ENCODE measurements at regions not wholly inside any gene's neighbourhood (a gene's known extent, or its start where the extent isn't known, plus 50 kb on each side); places are given as distances from the start of the nearest gene placed in this dataset.

GRCh38 chr7:156020566-156020965, 208.3 kb upstream of the SHH start:
- 73 to 82% (median 75%) methylated on average over 5 of the region's 5 CpGs for WGBS, 5 donors
- Histone ChIP-seq H3K9me3 (peaks cover 0 to 22% (median 0%) of the 10 kb centered on the region in 8 donors), H3K4me1 (no peaks in the 10 kb centered on the region), H3K27me3 (replicated peaks in 1 of 7) (peaks cover 0 to 4% (median 0%) of the 10 kb centered on the region in 7 donors), H3K27ac (no peak overlapping the region), H3K36me3 (no peaks in the 10 kb centered on the region), H3K4me3 (no peak overlapping the region)
- DNase-seq, result no peak
- TF ChIP-seq POLR2AphosphoS5 (IDR thresholded peaks at IDR 0.05) (no peak), POLR2A (IDR thresholded peaks at IDR 0.05) (no peak)
- TF ChIP-seq, protein P1, sequence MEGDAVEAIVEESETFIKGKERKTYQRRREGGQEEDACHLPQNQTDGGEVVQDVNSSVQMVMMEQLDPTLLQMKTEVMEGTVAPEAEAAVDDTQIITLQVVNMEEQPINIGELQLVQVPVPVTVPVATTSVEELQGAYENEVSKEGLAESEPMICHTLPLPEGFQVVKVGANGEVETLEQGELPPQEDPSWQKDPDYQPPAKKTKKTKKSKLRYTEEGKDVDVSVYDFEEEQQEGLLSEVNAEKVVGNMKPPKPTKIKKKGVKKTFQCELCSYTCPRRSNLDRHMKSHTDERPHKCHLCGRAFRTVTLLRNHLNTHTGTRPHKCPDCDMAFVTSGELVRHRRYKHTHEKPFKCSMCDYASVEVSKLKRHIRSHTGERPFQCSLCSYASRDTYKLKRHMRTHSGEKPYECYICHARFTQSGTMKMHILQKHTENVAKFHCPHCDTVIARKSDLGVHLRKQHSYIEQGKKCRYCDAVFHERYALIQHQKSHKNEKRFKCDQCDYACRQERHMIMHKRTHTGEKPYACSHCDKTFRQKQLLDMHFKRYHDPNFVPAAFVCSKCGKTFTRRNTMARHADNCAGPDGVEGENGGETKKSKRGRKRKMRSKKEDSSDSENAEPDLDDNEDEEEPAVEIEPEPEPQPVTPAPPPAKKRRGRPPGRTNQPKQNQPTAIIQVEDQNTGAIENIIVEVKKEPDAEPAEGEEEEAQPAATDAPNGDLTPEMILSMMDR (IDR thresholded peaks at IDR 0.05 in 8 of 11, conservative IDR thresholded peaks at IDR 0.05 in 3 of 11), result no peak
- intact Hi-C loops (cut with DNase I; ENCODE audit: low total_unique reads), result no loop called here

DNA sequence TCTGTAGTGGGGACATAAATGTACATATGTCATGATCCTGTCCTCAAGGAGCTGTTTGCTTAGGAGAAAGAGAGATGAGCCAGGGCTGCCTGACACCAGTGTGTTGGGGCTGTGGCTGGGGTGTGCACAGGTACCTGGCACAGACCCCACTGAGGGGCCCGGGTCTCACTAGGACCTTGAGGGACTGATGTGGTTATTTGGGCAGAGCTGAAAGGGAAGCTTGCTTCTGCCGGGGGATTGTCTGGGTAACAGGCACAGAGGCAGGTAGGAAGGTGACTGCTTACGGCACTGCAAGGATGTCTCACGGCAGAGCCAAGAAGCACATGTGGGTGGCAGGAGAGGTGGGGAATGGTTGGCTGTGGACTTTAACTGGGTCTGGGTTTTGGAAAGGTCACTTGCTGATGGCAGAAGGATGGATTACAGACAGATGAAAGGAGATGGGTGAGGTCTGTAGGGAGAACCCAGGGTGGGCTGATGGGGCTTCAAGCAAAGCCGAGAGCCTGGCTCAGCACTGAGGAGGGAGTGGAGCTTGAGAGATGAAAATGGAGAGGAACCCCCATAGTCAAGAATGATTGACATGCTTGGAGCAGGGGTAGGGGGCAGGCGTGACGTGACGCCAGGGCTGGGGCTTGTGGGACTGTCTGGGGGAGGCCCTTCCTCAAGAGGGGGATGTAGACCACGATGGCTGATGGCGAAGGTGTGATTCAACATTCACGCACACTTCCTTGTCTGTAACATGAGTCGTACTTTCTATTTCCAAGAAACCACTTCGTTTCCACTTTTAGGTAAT, 207.7 kb upstream of the SHH start:
- TF ChIP-seq, protein P1 (IDR thresholded peaks at IDR 0.05 in 8 of 11, conservative IDR thresholded peaks at IDR 0.05 in 3 of 11), result no peak
- no peak for TF ChIP-seq POLR2AphosphoS5 (IDR thresholded peaks at IDR 0.05)
- TF ChIP-seq POLR2A (IDR thresholded peaks at IDR 0.05), result no peak
- no peaks in the 10 kb centered on the region for H3K4me1 ChIP-seq
- intact Hi-C loops (cut with DNase I; ENCODE audit: low total_unique reads), result no loop called here
- no peak overlapping the region for H3K27ac ChIP-seq
- no peak for DNase-seq
- H3K27me3 ChIP-seq (replicated peaks in 1 of 7), result peaks cover 0 to 4% (median 0%) of the 10 kb centered on the region in 7 donors
- H3K9me3 ChIP-seq, result peaks cover 0 to 25% (median 0%) of the 10 kb centered on the region in 8 donors
- no peaks in the 10 kb centered on the region for H3K36me3 ChIP-seq
- H3K4me3 ChIP-seq, result no peak overlapping the region
- 76 to 83% (median 79%) methylated on average over 13 of the region's 13 CpGs for WGBS, 5 donors

GRCh38 chr7:156019308-156019707, 207.0 kb upstream of the SHH start:
- WGBS, 5 donors, result 87 to 95% (median 89%) methylated on average over 7 of the region's 7 CpGs
- TF ChIP-seq, protein P1 (IDR thresholded peaks at IDR 0.05 in 8 of 11, conservative IDR thresholded peaks at IDR 0.05 in 3 of 11), result no peak
- TF ChIP-seq POLR2AphosphoS5 (IDR thresholded peaks at IDR 0.05), result no peak
- TF ChIP-seq POLR2A (IDR thresholded peaks at IDR 0.05), result no peak
- Histone ChIP-seq H3K4me1 (no peaks in the 10 kb centered on the region), H3K4me3 (no peak overlapping the region), H3K27me3 (replicated peaks in 1 of 7) (peaks cover 0 to 4% (median 0%) of the 10 kb centered on the region in 7 donors), H3K36me3 (no peaks in the 10 kb centered on the region), H3K9me3 (peaks cover 0 to 25% (median 0%) of the 10 kb centered on the region in 8 donors), H3K27ac (no peak overlapping the region)
- intact Hi-C loops (cut with DNase I; ENCODE audit: low total_unique reads), result no loop called here
- DNase-seq, result no peak

DNA sequence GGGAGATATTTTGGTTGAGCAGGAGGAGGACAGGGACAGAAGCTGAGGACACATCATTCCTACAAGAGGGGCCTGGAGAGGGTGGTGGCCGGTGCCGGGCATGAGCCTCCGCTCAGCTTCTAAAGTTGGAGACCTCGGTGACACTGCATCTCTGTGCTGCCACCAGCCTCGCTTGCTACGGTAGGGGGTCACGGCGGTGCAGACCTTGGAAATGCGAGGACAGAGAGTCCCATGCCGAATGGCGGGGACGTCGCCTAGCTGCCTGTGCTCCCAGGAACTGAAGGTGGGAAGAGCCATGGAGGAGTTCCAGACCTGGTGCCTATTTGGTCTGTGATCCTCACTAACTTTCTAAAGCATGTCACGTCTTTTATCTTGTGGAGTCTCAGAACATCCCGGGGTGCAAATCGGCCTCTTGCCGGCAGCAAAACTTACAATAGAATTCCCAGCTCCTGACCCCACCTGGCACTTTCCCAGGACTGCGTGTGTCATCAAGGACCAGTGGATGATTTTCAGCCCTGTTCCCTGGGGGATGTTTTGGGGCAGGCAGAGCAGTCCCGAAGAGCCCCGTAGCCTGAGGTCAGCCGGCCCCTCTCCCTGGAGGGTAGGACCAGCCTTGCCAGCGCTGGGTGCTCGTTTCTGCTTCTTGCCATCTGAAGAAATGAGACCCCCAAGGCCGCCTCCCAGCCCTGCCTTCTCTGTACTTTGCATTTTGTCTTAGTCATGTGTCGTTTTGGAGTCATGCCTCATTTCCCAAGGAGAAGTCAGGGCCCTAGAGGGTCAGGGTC, 205.8 kb upstream of the SHH start:
- intact Hi-C loops (cut with DNase I; ENCODE audit: low total_unique reads), result no loop called here
- peaks cover 0 to 31% (median 0%) of the 10 kb centered on the region in 8 donors for H3K9me3 ChIP-seq
- H3K27me3 ChIP-seq (replicated peaks in 1 of 7), result peaks cover 0 to 4% (median 0%) of the 10 kb centered on the region in 7 donors
- TF ChIP-seq POLR2AphosphoS5 (IDR thresholded peaks at IDR 0.05) (no peak), POLR2A (IDR thresholded peaks at IDR 0.05) (no peak)
- TF ChIP-seq, protein P1 (IDR thresholded peaks at IDR 0.05 in 8 of 11, conservative IDR thresholded peaks at IDR 0.05 in 3 of 11), result no peak
- H3K27ac ChIP-seq, result no peak overlapping the region
- no peak for DNase-seq
- H3K4me1 ChIP-seq, result no peaks in the 10 kb centered on the region
- 83 to 95% (median 88%) methylated on average over 24 to 25 of the region's 25 CpGs for WGBS, 5 donors
- no peaks in the 10 kb centered on the region for H3K36me3 ChIP-seq
- H3K4me3 ChIP-seq, result no peak overlapping the region
